Occipital lobe (tissue), 1 donor: ENCODE measurements at regions not wholly inside any gene's neighbourhood (a gene's known extent, or its start where the extent isn't known, plus 50 kb on each side); places are given as distances from the start of the nearest gene placed in this dataset.

Experiments
- DNase-seq: peaks from one replicate; lab custom pipeline; 2025; lab: John Stamatoyannopoulos, UW

DNA sequence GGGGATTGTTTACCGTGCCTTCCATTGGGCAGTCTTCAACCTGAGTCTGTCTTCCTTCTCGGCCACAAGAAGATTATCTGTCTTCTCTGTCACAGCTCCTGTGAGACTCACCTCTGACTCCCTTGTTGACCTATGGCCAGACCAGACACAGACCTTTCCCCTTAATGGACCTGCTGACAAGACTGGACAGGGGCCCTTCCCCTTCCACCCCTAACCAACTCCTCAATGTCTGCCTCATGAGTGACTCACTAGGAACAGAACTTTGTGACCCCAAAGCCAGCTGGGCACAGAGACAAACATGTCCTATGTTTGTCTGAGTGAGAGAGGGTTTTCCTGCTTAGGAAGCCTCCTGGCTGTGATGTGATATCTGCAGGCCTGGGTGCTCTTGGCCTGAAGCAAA, 405.0 kb downstream of the BRD1 start:
- no peak for DNase-seq

DNA sequence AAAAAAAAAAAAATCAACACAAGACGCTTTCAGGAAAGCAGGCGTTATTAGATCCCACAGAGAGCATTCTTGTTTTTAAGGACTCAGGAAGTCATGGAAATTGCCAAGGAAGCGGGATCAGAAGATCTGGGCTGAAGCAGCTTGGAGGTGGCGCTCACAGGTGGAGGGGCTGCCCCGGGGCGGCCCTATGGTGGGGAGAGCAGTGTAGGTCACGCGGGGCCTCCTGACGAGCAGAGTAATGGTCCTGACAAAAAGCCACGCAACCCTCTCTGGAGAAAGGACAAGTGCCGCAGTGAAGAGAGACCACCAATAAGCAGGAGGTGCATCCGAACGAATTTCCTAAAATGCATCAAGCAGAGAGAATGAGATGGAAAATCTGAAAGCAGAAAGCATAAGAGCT, 407.0 kb downstream of the BRD1 start:
- DNase-seq, result no peak

DNA sequence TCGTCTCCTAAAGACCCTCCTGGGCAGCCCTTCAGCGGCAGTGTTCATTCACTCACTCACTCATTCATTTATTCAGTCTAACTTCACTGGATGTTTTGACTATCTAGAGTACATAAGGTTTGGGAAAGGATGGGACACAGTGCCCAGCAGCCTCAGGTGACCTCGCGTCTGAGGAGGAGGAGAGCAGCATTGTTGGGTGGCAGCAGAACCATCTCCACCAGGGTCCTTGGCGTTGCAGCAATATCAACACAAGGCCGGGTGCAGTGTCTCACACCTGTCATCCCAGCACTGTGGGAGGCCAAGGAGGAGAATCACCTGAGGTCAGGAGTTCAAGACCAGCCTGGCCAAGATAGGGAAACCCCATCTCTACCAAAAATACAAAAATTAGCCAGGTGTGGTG, 408.0 kb downstream of the BRD1 start:
- DNase-seq, result no peak

DNA sequence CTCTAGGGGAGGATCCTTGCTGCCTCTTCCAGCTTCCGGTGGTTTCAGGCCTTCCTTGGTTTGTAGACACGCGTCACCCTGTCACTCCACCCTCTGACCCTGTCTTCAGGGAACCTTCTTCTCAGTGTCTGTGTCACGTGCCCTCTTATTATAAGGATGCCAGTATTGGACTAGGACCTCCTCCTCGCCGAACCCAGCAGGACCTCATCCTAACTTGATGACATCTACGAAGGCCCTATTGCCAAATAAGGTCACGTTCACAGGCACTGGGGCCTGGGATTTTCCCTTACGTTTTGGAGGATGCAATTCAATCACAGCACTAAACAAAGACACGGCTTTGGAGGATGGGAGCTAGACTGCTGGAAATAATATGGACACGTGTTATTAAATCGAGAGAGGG, 408.7 kb downstream of the BRD1 start:
- no peak for DNase-seq

DNA sequence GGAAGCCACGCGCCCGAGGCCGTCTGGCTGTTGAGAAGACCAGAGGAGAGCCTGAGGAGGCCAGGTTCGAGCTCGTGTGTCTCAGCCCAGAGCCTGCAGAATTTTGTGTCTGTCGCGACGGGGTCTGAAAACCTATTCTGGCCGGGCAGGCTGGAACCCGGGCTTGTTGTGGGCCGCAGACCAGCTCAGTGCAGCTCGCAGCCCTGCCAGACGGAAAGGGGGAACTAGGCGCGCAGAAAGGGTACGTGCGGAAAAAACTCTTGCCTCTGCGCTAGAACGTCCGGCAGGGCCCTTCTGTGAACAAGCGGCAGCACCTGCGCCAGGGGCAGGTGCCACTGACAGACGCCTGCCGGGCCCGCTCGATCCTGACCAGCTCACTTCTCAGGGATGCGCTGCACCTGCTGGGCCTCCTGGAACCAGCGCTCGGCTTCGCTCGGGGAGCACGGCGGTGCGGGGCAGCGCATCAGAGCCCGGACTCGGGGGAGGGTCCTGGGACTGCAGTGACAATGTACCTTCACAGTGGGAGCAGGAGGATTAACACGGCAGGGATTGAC, 409.3 kb downstream of the BRD1 start:
- no peak for DNase-seq

DNA sequence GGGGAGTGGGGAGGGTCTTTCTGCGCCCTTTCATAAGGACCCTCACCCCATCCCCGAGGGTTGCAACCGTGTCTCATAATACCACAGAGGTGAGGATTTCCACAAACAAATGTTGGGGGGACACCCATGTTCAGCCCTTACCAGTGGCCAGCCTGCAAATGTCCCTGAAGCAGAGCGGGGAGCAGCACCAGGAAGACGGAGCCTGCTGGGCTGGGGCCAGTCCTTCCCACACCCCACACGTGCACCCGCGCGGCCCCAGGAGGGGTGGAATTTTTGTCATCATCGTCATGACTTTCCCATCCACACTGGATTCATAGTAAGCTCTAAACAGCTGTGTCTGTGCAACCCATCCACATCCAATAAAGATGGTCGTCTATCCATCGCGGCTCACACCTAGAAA, 409.8 kb downstream of the BRD1 start:
- DNase-seq, result no peak

DNA sequence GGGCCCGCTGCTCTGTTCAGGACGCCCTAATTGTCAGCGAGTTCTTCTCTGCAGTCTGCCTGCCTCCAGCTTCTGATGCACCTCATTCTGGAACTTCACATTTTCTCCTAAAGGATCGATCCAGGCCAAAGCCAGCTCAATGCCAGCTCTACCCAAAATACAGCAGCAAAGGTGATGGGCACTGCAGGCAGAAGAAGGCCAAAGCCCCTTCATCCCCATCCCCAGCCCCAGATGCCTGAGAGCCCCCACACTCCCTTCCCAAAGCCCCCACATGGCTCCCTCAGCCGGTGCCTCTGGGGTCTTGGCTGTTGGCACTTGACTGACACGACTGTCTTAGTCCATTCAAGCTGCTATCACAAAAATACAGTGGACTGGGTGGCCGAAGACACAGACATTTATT, 410.3 kb downstream of the BRD1 start:
- no peak for DNase-seq

DNA sequence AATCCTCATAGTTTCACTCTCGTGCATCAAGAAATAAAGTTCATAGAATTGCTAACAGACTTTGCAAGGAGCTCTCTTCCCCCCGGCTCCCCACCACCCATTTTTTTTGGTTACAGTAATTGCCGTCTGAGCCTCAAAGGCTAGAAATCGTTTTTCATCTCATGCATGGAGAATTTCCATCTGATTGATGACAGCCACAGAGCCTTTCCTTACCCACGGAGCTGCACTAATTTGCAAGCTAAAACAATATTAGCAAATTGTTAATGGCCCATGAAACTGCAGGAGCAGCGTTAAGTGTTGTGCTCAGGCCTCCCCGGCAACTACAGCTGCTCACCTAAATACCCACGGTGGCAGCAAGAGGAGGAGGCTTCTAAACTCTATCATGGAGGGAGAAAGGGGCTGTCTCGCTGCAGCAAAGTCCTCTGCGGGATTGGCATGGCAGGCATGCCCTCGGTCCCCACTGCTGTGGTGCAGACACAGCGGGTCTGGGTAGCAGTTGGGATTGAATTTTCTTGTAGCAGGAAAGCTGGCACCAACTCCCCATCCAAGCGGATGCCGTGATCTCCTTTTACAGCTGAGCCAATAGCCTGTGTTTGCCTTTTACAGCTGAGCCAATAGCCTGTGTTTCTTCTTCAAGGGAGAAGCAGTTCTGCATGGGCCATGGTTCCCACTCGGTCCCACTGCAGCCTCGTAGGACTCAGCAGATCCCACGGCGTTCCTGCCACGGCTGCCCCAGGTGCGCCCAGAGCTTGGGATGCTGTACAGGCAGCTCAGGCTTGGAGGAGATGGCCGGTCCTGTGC, 412.3 kb downstream of the BRD1 start:
- DNase-seq, result no peak

DNA sequence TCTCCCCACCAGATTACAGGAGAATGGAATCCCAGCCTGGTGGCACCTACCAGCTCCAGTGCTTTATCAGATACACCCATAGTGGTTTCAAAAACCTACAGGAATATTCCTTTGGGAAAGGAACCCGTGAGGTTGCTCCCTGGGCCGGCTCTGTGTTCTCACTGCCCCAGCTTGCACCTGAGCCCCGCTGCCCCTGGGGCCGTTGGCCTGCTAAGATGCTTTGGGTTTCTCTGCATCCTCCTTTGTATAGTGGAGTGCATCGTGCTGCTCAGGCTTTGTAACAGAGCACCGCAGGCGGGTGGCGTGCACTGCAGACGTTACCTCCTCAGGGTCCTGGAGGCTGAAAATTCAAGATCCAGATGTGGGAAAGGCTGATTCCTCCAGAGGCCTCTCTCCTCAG, 414.1 kb downstream of the BRD1 start:
- no peak for DNase-seq

DNA sequence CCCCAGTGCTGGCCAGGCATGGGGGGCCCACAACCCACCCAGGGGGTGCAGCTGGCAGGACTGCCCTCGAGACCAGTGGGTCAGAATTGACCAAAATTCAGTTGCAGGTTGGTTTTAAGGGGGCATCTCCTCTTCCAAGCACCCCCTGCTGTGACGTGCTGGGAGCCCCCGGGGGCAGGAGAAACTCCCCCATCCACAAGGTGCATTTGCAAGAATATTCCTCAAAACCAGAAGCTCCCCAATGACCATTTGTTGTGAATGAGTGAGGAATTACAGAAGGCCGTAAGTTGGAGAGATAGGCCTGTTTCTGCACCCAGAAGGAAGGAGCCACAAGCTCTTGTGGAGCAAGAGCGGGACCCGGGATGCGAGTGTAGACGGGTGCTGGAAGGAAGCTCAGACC, 414.5 kb downstream of the BRD1 start:
- no peak for DNase-seq

DNA sequence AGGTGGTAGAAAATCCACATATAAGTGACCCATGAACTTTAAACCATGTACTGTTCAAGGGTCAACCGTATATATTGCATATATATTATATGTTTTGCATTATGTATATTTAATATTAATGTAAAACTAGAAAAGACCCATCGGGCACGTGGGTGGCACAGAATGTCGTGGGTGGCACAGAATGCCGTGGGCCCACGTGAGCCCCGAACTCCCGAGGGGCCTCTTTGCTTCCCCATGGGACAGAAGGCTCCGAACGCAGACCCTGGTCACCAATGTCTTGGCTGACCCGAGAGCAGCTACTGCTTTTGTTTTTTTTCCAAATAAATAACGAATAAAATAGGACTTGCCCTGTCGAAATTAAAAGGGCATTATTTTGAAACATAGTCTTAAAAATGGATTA, 415.4 kb downstream of the BRD1 start:
- no peak for DNase-seq

DNA sequence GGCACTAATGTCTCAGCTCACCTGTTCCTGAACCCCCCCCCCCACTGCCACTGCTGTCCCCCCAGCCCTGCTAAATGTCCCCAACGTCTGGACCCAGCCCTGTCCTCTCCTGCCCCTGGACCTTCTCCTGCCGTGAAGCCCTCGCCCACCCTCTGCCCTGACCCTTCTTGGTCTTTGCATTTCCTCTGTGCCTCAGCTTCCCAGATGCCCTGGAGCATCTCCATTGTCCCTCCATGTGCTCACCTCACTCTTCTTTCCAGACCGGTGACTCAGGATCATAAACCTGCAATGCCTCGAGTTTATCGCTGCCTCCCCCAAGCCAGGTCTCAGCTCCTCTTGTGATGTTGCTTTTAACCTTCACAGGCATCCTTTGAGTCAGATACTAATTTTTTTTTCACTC, 416.4 kb downstream of the BRD1 start:
- no peak for DNase-seq

DNA sequence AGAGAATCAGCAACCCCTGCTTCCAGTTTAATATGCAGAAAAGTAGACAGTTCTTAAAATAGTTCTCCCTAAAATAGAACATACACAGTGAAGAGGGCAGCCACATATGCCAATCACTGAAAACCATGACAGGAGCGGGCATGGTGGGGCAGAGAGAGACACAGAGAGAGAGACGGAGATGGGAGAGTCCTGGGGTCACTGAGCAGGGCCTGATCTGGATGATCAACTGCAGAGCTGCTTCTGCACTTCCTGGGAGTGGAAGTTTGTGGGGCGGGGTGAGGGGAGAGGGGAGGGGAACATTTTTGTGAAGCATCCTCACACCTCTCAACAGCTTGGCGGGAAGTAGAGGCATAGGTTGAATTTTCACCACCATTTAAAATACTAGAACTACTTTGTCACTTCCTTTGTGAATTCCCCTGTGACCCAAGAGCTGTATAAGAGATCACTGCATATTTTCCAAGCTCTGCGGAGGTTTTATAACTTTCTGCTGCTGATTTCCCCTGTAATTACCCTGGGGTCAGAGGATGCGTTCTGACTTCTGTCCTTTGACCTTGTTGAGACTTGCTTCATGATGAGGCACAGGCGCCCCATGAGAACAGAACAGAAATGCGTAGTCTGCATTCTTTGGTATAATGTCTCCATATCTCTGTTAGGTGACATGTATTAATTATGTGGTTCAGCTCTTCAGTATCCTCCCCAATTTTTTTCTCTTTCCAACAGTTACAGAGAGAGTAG, 419.4 kb downstream of the BRD1 start:
- no peak for DNase-seq

DNA sequence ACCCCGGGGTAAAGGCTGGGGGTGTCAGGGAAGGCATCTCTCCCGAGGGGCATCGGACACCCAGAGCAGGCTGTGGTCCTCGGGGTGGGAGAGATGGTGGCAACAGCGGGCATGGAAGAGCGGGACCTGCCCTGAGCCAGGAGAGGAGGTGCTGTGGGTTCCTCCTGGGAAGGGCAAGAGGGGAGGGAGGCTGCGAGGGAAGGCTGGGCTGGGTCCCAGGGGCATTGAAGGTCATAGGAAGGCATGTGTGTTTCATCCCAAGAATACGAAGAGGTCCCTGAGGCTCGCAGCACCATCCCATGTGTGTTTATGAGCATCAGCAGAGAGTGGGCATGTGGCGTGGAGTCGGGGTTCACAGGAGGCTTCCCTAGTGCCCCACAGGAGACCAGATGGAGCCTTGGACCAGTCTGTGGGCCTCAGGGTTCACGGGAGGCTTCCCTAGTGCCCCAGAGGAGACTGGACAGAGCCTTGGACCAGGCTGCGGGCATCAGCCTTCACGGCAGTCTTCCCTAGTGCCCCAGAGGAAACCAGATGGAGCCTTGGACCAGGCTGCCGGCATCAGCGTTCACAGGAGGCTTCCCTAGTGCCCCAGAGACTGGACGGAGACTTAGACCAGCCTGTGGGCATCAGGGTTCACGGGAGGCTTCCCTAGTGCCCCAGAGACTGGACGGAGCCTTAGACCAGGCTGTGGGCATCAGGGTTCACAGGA, 420.6 kb downstream of the BRD1 start:
- no peak for DNase-seq

DNA sequence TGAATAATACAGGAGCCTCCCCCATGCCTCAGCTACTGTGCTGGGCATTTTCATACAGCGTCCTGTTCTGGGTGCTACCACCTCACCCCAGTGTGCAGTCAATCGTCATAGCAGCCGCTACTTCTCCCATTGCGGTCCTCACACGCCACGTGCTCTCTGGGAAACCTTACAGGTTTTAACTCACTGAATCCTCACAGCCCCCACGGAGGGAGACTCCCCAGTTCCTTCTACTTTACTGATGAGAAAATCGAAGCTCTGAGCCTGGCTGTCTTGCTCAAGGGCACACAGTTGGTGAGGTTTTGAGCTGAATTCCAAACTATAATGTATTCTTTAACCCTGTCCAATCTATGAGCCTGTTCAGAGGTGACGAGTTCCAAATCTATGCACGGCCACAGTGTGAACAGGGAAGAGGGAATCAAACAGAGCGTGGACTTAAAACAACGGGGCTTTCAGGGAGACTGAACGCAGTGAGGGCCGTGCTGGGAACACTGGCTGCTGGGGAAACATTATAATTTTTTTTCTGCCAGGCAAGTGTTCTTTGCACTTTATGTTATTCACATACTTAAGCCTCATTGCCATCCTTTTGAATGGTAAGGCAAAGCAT, 421.5 kb downstream of the BRD1 start:
- no peak for DNase-seq

DNA sequence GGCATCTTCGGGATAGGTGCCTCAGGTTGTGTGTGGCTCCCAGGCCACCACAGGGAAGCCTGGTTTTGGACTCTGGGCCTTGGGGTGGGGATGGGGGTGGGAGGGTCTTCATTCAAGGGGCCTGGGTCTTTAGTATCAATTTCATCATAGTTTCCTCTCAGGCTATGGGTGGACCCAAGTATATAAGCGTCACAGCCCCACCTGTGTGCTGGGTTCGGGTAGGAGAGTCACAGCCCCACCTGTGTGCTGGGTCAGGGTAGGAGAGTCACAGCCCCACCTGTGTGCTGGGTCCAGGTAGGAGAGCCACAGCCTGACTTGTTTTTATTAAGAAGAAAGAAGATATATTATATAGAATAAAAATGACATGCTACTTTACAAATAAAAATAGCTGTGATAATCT, 422.1 kb downstream of the BRD1 start:
- DNase-seq, result no peak

DNA sequence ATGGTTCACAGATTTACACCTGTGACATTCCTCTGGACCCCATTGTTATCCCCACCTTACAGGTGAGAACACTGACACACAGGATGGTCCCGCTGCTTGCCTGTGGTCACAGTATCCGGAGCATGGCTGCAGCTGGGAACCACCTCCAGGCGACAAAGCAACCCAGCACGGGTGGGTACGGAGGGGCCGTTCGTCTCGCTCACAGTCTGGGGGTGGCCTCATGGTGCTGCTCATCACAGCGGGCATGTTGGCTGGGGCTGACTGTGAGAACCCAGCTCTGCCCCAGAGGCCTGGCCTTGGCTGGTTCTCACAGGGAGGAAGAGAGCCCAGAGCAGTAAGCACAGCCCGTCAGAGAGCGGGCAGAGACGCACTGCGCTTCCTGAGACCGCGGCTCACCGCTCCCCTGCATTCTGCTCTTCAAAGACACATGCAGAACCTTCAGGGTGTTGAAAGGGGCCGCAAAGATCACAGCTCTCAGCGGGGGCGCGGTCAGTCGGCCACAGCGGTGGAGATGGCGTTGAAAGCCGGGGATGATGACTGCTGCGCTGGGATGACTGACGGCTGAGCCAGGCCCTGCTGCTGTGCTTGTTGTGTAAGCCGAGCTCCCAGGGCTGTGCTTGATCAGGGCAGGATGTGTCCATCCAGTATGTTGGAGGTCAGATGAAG, 423.0 kb downstream of the BRD1 start:
- DNase-seq, result no peak

DNA sequence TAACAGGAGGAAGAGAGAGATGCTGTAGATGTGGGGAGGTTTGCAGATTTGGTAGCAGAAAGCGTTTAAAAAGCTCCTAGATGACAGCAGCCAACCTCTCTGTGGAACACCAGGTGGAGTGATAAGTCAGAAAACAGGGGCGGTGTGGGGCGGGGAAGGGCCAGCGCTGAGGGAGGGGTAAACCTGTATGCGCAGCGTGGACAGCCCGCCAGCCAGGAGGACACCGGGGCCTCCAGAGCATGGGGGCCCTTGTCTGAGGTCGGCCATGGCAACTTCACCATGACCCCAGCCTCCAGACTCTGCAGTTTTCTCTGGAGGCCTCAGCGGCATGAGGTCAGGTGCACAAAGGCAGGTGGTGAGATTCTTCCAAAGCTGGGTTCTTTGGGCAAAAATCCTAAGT, 423.7 kb downstream of the BRD1 start:
- no peak for DNase-seq

DNA sequence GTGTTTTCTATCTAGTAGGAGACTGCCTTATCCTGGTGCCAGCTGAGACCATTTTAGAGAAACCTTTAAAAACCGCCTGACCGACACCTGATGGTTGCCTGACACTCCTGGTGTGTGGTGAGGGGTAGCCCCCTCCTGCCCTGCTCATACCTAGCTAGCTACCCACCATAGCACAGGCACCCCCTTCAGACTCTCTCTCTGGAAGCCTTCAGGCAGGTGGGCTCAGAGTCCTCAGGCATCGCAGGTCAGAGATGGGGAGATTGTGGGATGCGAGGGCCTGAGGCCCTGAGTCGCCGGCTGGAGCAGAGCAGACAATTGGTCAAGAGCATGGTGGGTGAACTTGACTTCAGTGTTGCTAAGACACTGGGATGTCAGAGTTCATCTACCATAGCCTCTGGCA, 424.6 kb downstream of the BRD1 start:
- DNase-seq, result no peak

DNA sequence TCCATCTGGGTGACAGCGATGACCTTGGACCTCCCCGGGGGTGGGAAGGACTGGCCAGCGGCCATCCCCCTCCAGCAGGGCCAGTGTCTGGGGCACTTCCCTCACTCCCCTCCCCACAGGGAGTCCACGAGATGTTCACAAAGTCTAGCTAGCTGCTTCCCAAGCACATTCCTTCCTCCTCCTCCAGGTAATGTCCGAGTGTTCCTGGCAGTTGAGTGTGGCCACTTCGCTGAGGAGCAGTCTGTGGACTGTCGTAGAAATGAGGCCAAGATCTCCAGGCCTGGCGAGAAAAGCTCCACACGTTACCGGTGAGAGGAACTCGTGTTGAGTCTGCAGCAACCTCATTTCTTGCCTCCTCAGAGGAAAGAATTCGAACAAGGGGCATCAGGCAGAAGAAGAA, 425.5 kb downstream of the BRD1 start:
- no peak for DNase-seq

DNA sequence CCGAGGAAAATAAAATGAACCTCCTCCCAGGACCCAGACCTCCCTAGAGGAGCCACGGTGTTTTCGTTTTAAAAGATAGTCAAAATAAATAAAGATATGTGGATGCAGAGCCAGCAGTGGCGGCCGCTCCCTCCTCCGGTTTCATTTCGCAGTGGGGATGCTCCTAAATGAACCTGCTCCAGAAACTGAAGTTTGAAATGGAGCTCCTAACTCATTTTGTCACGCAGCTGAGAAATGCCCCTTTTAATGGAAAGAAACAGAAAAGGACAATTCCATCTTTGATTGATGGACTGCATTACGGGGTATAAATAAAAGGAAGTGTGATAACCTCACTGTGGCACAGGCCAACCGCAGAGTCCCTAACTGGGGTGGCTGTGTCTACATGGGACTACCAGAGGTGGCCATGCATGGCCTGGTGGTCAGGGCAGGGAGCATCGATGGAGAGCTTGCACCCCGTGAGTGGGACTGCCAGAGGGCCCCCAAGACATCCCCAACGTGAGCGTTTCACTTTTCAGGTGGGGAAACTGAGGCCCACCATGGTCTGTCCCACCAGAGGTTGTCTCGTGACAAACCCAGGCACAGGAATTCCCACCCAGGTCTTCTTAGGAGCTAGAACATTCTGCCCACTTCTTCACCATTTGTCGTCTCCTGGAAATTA, 426.6 kb downstream of the BRD1 start:
- DNase-seq, result no peak
